Adrenal gland (tissue), 5 donors: ENCODE measurements at regions not wholly inside any gene's neighbourhood (a gene's known extent, or its start where the extent isn't known, plus 50 kb on each side); places are given as distances from the start of the nearest gene placed in this dataset.

ENCODE experiments used
- CTCF ChIP-seq, 6 experiments: fragments of 450-650 bp in 4 of 6; fragments of 200-600 bp in 2 of 6; sonication (generic) in 1 of 6; IDR thresholded peaks; 1 replicate in 5 of 6; 2 replicates in 1 of 6; pipeline versions ENCODE4 v1.5.1 to v1.8.0; 2016 to 2021; ENCODE audit warnings: antibody characterized with exemption in 6 of 6, mild to moderate bottlenecking in 2 of 6, moderate library complexity in 1 of 6
- POLR2A ChIP-seq, 2 donors: fragments of 450-650 bp; IDR thresholded peaks; one replicate each; pipeline ENCODE4 v1.6.1; 2017; ENCODE audit warnings: antibody characterized with exemption in 2 of 2, mild to moderate bottlenecking in 2 of 2, moderate library complexity in 1 of 2
- donor health status: DM: no; HTN: no; CAD: no.

GRCh38 chr9:115671236-115671962 lies 482.2 kb upstream of the PAPPA start:
- no peak for TF ChIP-seq CTCF (IDR thresholded peaks at IDR 0.05)
- no peak for TF ChIP-seq POLR2A (IDR thresholded peaks at IDR 0.05)
